ENCODE measurements at regions not wholly inside any gene's neighbourhood (a gene's known extent, or its start where the extent isn't known, plus 50 kb on each side); places are given as distances from the start of the nearest gene placed in this dataset.
"Not testable (repeated sequence)": the region's sequence is repeated elsewhere in the genome, so short reads cannot be mapped to it uniquely, and the experiment has no call there.

DNA sequence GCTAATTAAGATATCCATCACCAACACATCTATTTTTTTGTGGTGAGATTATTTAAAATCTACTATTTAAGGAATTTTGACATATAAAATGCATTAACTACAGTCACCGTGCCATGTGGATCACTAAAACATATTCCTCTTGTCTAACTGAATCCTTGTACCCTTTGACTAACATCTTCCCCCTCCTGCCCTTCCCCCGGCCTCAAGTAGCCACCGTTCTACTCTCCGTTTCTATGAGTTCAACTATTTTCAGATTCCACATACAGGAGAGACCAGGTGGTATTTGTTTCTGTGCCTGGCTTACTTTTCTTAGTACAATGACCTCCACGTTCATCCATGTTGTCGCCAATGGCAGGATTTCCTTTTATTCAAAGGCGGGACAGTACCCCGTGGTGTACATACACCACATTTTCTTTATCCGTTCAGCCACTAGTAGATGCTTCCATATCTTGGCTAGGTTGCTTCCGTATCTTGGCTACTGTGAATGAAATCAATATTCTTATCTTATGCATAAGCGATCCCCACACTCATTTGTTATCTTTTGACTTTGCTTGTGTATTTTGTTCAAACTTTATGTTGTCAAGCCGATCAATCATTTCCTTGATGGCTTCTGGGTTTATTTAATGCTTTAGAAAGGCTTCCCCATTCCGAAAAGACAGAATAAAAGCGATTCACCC lies 134.7 kb downstream of the KCNJ12 start:
- DNase-seq (ENCODE audit: low read depth, low spot score), result no peak

DNA sequence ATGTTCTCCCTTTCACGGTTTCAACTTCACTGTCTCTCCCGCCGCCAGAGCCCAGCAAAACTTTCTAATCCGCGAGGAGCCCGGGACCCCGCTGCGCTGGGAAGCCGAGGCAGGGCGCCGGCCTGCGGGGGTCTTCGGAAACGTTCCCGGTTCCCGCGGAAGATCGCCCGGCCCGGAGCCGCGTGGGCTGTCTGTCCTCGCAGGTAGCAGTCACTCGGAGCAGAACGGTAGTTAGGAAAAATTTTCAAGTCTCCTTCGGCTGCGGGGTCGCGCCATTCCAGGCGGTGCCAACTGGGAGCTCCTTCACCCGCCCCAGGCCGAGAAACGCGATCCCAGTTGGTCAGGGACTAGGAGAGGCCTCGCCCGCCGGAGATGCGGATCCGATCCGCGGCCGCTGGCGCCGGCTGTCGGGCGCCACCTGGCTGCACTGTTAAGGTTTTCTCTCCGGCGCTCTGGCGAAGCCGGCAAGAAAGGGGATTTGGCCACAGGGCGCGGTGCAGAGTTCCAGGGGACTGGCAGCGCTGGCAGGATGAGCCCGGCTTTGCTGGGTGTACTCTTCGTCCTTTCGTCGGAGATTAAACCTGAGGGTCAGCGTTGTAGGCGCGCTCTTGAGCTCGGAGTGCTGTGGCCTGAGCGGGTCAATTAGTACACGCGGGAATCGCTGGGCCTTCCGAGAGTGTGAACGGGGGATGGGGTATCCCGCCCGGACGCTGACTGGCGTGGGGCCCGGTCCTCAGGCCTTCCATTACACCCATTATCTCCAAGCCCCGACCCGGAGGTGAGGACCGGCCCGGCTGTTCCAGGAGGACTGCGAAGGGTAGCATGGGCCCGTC lies 135.4 kb downstream of the KCNJ12 start:
- peak overlapping the region; percentile 61 for H3K9ac ChIP-seq (ENCODE audit: insufficient read length, low read depth)
- DNase-seq (ENCODE audit: low read depth, low spot score), result peak; percentile 68
- peak overlapping the region; percentile 34 for H3K4me3 ChIP-seq (ENCODE audit: insufficient read length, low read depth)
- peaks cover 1% of the 10 kb centered on the region for H3K4me1 ChIP-seq (ENCODE audit: insufficient read depth, insufficient read length)
- H3K9me3 ChIP-seq (ENCODE audit: insufficient read depth, low read length), result peaks cover 3% of the 10 kb centered on the region; the same call in 1 of the 2 replicates
- H3K27me3 ChIP-seq (ENCODE audit: insufficient read depth, insufficient read length), result peaks cover 15% of the 10 kb centered on the region
- TF ChIP-seq ZNF274 (IDR thresholded peaks at IDR 0.05; ENCODE audit: low read depth, low read length), result no peak
- no peaks in the 10 kb centered on the region for H3K36me3 ChIP-seq (ENCODE audit: insufficient read depth, insufficient read length, low read length)

More for the DNA sequence above, 134.7 kb downstream of the KCNJ12 start:
- Histone ChIP-seq H3K27me3 (ENCODE audit: insufficient read depth, insufficient read length) (peaks cover 15% of the 10 kb centered on the region), H3K9me3 (ENCODE audit: insufficient read depth, low read length) (peaks cover 3% of the 10 kb centered on the region; the same call in 1 of the 2 replicates), H3K9ac (ENCODE audit: insufficient read length, low read depth) (peak overlapping the region; percentile 61), H3K4me1 (ENCODE audit: insufficient read depth, insufficient read length) (peaks cover 1% of the 10 kb centered on the region), H3K4me3 (ENCODE audit: insufficient read length, low read depth) (peak overlapping the region; percentile 34), H3K36me3 (ENCODE audit: insufficient read depth, insufficient read length, low read length) (no peaks in the 10 kb centered on the region)
- TF ChIP-seq ZNF274 (IDR thresholded peaks at IDR 0.05; ENCODE audit: low read depth, low read length) (no peak), SUZ12 (IDR thresholded peaks at IDR 0.05; ENCODE audit: extremely low read depth, insufficient read depth, insufficient read length) (no peak), YY1 (IDR thresholded peaks at IDR 0.05; ENCODE audit: insufficient read depth, insufficient read length) (no peak)

DNA sequence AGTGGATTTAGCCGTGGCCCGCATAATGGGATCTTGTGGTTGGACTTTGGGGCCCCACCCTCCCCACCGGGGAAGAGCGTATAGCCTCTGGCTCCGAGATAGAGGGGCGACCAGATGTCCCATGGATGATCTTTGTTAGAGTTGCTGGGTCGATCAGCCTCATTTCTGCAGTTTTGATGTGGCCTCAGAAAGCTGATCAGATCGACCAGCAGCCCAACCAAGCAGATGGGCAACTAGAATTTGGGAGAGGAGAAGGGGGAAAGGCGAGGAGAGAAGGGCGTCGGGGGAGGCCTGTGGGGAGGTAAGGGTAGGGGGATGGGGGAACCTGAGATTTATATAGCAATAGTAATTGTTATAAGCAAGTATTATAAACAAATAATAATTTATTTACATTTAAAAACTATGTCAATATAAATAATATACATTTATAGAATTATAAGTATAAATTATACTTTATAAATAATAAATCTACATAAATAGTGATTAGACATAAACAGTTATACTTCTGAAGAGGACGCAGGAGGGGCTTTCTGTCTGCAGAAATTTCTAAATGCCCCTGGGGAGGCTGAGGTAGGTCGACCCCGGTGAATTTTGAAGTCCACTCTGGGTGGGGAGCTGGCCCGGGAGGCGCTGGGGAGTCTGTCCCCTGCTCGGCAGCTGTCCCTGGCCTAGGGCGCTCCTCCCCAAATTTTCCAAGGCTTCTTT lies 136.3 kb downstream of the KCNJ12 start:
- Histone ChIP-seq H3K9ac (ENCODE audit: insufficient read length, low read depth) (no peak overlapping the region), H3K4me3 (ENCODE audit: insufficient read length, low read depth) (no peak overlapping the region), H3K27me3 (ENCODE audit: insufficient read depth, insufficient read length) (peaks cover 15% of the 10 kb centered on the region), H3K9me3 (ENCODE audit: insufficient read depth, low read length) (peaks cover 3% of the 10 kb centered on the region; the same call in 1 of the 2 replicates), H3K4me1 (ENCODE audit: insufficient read depth, insufficient read length) (peaks cover 1% of the 10 kb centered on the region), H3K36me3 (ENCODE audit: insufficient read depth, insufficient read length, low read length) (no peaks in the 10 kb centered on the region)
- TF ChIP-seq YY1 (IDR thresholded peaks at IDR 0.05; ENCODE audit: insufficient read depth, insufficient read length), result no peak
- TF ChIP-seq SUZ12 (IDR thresholded peaks at IDR 0.05; ENCODE audit: extremely low read depth, insufficient read depth, insufficient read length), result no peak
- no peak for TF ChIP-seq ZNF274 (IDR thresholded peaks at IDR 0.05; ENCODE audit: low read depth, low read length)
- DNase-seq (ENCODE audit: low read depth, low spot score), result no peak

DNA sequence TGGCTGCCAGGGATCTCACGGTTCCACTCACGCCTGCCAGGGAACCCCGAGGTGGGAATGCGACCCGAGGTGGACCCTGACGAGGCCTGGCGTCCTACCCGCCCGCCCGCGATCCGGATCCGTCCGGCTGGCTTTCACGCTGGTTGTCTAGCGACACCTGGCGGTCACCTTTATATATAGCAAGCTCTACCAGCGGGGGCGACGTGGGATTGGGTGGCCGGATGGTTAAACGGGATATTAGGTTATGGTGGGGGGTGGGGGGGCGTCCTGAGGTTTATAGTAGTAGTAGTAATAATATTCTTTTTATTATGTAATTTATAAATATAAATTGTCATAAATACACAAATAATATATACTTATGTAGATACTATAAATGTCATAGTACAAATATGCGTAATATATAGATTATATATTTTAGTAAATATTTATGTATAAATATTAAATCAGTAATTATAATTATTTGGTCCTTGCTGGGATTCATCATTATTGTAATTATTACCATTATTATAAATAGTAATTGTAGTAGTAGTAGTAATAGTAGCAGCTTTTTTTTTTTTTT lies 136.9 kb downstream of the KCNJ12 start:
- H3K4me3 ChIP-seq (ENCODE audit: insufficient read length, low read depth), result no peak overlapping the region
- DNase-seq (ENCODE audit: low read depth, low spot score), result peak; percentile 47
- no peaks in the 10 kb centered on the region for H3K36me3 ChIP-seq (ENCODE audit: insufficient read depth, insufficient read length, low read length)
- no peak overlapping the region for H3K9ac ChIP-seq (ENCODE audit: insufficient read length, low read depth)
- peaks cover 1% of the 10 kb centered on the region for H3K4me1 ChIP-seq (ENCODE audit: insufficient read depth, insufficient read length)
- peaks cover 15% of the 10 kb centered on the region for H3K27me3 ChIP-seq (ENCODE audit: insufficient read depth, insufficient read length)
- H3K9me3 ChIP-seq (ENCODE audit: insufficient read depth, low read length), result peaks cover 3% of the 10 kb centered on the region; the same call in 1 of the 2 replicates
- TF ChIP-seq ZNF274 (IDR thresholded peaks at IDR 0.05; ENCODE audit: low read depth, low read length) (no peak), SUZ12 (IDR thresholded peaks at IDR 0.05; ENCODE audit: extremely low read depth, insufficient read depth, insufficient read length) (no peak), YY1 (IDR thresholded peaks at IDR 0.05; ENCODE audit: insufficient read depth, insufficient read length) (no peak)

DNA sequence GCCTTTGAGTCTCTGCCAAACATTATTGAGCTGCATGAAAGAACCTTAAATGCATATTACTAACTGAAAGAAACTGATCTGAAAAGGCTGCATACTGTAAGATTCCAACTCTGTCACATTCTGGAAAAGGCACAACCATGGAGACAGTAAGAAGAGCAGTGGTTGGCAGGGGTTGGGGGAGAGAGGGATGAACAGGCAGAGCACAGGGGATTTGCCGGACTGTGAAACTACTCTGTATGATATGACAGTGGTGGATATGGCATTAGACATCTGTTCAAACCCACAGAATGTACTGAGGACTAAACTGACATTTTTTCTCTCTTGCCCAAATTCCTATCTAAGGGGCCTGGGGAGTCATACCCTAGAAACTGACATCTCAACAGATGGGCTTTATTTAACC lies 138.4 kb downstream of the KCNJ12 start:
- not testable (repeated sequence) for H3K9ac ChIP-seq (ENCODE audit: insufficient read length, low read depth); H3K9me3 ChIP-seq (ENCODE audit: insufficient read depth, low read length); H3K4me3 ChIP-seq (ENCODE audit: insufficient read length, low read depth); H3K4me1 ChIP-seq (ENCODE audit: insufficient read depth, insufficient read length); H3K36me3 ChIP-seq (ENCODE audit: insufficient read depth, insufficient read length, low read length); DNase-seq (ENCODE audit: low read depth, low spot score)
- peaks cover 15% of the 10 kb centered on the region for H3K27me3 ChIP-seq (ENCODE audit: insufficient read depth, insufficient read length)

DNA sequence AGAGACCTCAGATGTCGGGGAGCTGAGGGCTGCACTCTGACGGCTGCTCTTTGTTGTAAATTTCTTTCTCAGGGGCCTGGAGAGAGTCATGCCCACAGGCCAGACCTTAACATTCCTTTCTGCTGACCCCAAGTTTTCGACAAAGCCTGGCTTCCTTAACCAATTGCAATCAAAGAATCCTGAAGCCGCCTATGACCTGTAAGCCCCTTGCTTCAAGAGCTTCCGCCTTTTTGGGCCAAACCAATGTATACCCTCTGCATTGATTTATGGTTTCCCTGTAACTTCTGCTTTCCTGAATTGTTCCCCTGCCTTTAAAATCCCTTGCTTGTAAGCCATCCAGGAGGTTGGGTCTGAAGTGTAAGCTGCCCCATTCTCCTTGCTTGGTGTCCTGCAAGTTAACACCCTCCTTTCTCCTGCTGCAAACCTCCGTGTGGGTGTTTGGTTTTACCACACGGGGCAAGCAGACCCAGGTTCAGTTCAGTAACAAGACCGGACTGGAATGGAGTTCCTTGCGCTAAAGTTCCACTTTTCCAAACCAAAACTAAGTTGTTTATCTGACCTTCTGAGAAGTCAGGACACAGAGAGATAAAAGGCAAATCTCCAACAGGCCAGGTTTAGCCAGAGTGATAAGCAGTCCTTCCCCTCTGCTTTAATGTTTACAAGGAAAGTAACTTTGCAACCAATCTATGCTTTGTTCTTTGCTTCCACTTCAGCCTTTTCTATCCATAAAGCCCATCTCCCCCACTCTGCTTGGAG lies 141.6 kb downstream of the KCNJ12 start:
- H3K4me3 ChIP-seq (ENCODE audit: insufficient read length, low read depth), result no peak overlapping the region
- no peak overlapping the region for H3K9ac ChIP-seq (ENCODE audit: insufficient read length, low read depth)
- no peaks in the 10 kb centered on the region for H3K4me1 ChIP-seq (ENCODE audit: insufficient read depth, insufficient read length)
- no peaks in the 10 kb centered on the region for H3K27me3 ChIP-seq (ENCODE audit: insufficient read depth, insufficient read length)
- H3K36me3 ChIP-seq (ENCODE audit: insufficient read depth, insufficient read length, low read length), result no peaks in the 10 kb centered on the region
- peak; percentile 35 for DNase-seq (ENCODE audit: low read depth, low spot score)
- TF ChIP-seq SUZ12 (IDR thresholded peaks at IDR 0.05; ENCODE audit: extremely low read depth, insufficient read depth, insufficient read length) (no peak), ZNF274 (IDR thresholded peaks at IDR 0.05; ENCODE audit: low read depth, low read length) (no peak), YY1 (IDR thresholded peaks at IDR 0.05; ENCODE audit: insufficient read depth, insufficient read length) (no peak)
- no peaks in the 10 kb centered on the region for H3K9me3 ChIP-seq (ENCODE audit: insufficient read depth, low read length)

Measured in NT2/D1 (cell line).